Stimulated activated CD8-positive, alpha-beta memory T cell treated with anti-CD3 and anti-CD28 coated beads, Interleukin-4, amount 100 ng/mL, for 48 hours (primary cell): ENCODE measurements at regions not wholly inside any gene's neighbourhood (a gene's known extent, or its start where the extent isn't known, plus 50 kb on each side); places are given as distances from the start of the nearest gene placed in this dataset.
"Not testable (repeated sequence)": the region's sequence is repeated elsewhere in the genome, so short reads cannot be mapped to it uniquely, and the experiment has no call there.

Experiments
- DNase-seq: peaks from one replicate; pipeline ENCODE4 v3.0.0-alpha.2; 2020

GRCh38 chrX:138849521-138849920 is 138.0 kb upstream of the FGF13 start:
- no peak for DNase-seq

- DNase-seq, result no peak
Observed at GRCh38 chrX:138847930-138848329, 136.4 kb upstream of the FGF13 start.

DNA sequence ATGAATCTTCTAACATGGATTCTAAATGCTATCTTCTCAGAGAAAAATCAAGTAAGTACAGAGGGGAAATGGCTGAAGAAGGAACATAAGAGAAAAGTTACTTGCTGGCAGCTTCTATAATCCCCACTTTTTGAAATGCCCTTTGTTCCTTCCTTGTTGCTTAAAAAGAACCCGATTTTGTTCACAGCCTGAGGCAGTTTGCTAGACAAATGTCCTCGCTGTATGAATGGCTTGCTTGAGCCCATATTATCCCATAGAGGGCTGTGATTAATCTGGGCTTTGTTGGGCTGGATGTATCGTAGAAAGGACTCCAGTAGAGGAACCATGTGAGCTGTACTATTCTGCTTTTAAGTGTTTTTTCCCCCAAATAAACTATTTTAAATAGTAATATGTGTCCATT is 134.3 kb upstream of the FGF13 start:
- DNase-seq, result no peak

DNA sequence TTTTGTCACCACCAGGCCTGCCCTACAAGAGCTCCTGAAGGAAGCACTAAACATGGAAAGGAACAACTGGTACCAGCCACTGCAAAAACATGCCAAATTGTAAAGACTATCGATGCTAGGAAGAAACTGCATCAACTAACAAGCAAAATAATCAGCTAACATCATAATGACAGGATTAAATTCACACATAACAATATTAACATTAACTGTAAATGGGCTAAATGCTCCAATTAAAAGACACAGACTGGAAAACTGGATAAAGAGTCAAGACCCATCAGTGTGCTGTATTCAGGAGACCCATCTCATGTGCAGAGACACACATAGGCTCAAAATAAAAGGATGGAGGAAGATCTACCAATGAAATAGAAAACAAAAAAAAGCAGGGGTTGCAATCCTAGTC is 95.9 kb upstream of the FGF13 start:
- not testable (repeated sequence) for DNase-seq

- DNase-seq, result no peak
Observed at GRCh38 chrX:138794246-138794645, 82.7 kb upstream of the FGF13 start.

DNA sequence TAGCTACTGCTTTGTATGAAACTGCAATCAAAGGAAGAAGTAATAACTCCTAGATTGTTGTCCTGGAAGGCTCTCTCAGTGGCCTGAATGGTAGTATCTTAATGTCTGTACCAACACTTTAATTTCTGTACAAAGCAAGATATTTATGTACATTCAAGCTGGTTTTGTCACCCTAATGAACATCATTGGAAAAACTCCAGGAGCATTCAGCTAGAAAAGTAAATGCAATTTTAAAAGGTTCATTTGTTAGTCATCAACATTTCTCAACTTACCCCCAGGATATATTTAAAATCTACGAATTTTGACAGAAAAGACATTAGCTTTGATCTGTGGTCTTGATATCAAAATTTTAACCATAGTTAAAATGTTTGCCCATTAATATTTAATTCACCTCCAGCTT is 80.0 kb upstream of the FGF13 start:
- DNase-seq, result no peak

- no peak for DNase-seq
Observed at GRCh38 chrX:138788771-138789170, 77.3 kb upstream of the FGF13 start.

DNA sequence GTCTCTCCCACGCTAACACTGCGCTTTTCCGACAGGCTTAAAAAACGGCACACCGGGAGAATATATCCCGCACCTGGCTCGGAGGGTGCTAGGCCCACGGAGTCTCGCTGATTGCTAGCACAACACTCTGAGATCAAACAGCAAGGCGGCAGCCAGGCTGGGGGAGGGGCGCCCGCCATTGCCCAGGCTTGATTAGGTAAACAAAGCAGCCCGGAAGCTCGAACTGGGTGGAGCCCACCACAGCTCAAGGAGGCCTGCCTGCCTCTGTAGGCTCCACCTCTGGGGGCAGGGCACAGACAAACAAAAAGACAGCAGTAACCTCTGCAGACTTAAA is 67.0 kb upstream of the FGF13 start:
- DNase-seq, result not testable (repeated sequence)

GRCh38 chrX:138777908-138778575 is 66.5 kb upstream of the FGF13 start:
- not testable (repeated sequence) for DNase-seq

DNA sequence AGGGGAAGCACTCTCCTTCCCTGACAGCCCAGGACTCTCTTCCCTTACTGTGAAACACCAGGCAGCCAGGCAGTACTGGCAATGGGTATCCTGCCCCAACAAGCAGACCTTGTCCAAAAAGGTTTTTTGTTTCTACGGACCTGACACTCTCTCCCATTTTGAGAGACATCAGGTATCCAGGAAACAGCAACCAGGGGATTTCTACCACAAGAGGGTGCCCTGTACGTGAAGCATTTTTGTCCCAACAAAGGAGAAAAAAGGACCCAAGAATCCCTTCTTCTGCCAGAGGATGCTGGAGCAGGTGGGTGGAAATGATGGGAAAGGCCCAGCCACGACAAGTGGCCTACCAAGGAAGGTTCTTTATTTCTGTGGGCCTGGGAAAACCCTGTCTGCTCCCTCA is 65.7 kb upstream of the FGF13 start:
- DNase-seq, result no peak

DNA sequence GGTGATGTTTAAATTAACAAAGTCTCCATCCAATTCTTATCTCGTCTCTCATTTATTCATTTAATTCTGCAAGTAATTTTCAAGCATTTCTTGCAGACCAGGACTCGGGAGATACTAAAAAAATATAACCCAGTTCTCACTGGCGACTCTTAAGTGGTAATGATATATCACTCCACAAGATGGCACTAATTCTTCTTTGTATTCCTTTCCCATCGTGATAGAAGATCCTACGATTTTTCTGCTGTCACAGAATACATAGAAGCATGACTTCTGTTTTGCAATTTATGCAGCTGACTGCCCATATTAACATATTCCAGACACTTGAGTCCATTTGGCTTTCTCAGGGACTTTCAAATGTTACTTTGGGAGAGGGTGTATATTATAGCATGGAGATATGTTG is 64.0 kb upstream of the FGF13 start:
- DNase-seq, result no peak

GRCh38 chrX:138771047-138771446 is 59.5 kb upstream of the FGF13 start:
- DNase-seq, result no peak

DNA sequence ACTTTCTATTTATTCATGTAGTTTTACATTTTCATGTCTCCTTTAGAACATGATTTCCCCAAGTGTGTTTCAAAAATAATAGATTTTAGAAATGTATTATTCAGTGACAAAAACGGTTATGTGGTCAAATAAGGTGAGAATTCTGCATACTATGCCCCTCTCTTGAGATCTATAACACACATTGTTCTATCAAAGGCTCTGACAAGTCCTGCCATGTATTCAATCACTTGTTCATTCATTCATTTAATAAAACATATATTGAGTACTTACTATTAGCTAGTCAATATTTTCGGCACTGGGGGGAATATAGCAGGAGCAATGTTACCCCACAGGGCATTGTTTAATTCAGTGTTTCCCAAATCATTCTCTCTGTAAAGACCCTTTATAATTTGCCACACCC is 58.4 kb upstream of the FGF13 start:
- no peak for DNase-seq

DNA sequence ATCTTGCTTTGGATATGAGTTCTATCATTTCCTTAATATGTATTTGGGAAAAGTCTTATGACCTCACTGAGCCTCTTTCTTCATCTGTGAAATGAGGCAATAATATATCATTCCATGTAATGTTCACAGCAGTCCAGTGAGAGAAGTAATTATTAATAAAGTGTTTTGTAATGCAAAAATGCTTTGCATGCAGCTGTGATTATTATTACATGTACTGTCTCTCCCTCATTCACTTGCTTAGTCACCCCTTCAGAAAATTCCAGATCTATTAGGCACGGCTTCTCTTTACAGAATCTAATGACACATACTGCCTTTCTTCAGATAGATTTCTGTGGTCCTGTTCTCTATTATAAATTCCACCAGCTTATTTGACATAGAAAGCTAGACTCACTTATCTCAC is 53.5 kb upstream of the FGF13 start:
- DNase-seq, result no peak

- no peak for DNase-seq
Observed at GRCh38 chrX:138763761-138764160, 52.2 kb upstream of the FGF13 start.

DNA sequence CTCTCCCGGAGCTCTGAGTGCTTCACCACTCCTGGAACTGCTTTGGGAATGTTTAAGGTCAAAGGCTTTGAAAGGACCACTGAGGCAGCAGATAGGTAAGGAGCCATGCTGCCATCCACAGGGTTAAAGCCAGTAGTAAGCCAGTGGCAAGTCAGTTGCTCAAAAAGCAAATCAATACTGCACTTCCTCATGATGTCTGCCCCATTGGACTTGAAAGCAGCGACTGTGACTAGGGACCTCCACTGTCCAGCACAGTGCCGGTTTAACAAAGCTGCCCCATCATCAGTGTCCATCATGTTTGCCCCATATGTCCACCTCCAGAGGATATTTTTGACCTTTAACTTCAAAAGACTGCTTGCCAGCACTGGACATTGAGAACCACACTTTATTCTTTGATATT is 49.9 kb upstream of the FGF13 start:
- no peak for DNase-seq
